Hepatocyte (in vitro differentiated cells): ENCODE measurements at regions not wholly inside any gene's neighbourhood (a gene's known extent, or its start where the extent isn't known, plus 50 kb on each side); places are given as distances from the start of the nearest gene placed in this dataset.

Source experiments
- DNase-seq: peaks from one replicate; pipeline ENCODE4 v3.0.0-alpha.2; 2016; ENCODE audit warnings: low spot score
- H2AFZ ChIP-seq: fragments of 200-600 bp; sonication (generic); 2 replicates; pipeline ENCODE4 v1.6.0; 2016; ENCODE audit warnings: antibody characterized with exemption, mild to moderate bottlenecking
- H3K27ac ChIP-seq: fragments of 200-600 bp; sonication (generic); 2 replicates; pipeline ENCODE4 v1.5.1; 2016; ENCODE audit warnings: mild to moderate bottlenecking
- H3K27me3 ChIP-seq: fragments of 200-600 bp; sonication (generic); 2 replicates; pipeline ENCODE4 v1.6.1; 2016
- H3K36me3 ChIP-seq: fragments of 200-600 bp; sonication (generic); replicated peaks from 2 replicates; pipeline ENCODE4 v1.5.1; 2016; ENCODE audit warnings: low read depth; ENCODE audit not compliant: insufficient read depth
- H3K4me1 ChIP-seq: fragments of 200-600 bp; sonication (generic); 2 replicates; pipeline ENCODE4 v1.5.1; 2016; ENCODE audit warnings: mild to moderate bottlenecking, moderate library complexity; ENCODE audit not compliant: insufficient read depth
- H3K4me2 ChIP-seq: fragments of 200-600 bp; sonication (generic); 2 replicates; pipeline ENCODE4 v1.6.0; 2016
- H3K4me3 ChIP-seq: fragments of 200-600 bp; sonication (generic); 2 replicates; pipeline ENCODE4 v1.5.1; 2016; ENCODE audit warnings: mild to moderate bottlenecking
- H3K79me2 ChIP-seq: fragments of 200-600 bp; sonication (generic); 2 replicates; pipeline ENCODE4 v1.6.0; 2017; ENCODE audit warnings: mild to moderate bottlenecking
- H3K9me2 ChIP-seq: fragments of 200-600 bp; sonication (generic); replicated peaks from 2 replicates; pipeline ENCODE4 v1.6.0; 2017; ENCODE audit warnings: mild to moderate bottlenecking; ENCODE audit not compliant: insufficient read depth
- H3K9me3 ChIP-seq: fragments of 200-600 bp; sonication (generic); 2 replicates; pipeline ENCODE4 v1.5.1; 2016; ENCODE audit warnings: low read depth, mild to moderate bottlenecking
- H4K20me1 ChIP-seq: fragments of 200-600 bp; sonication (generic); 2 replicates; pipeline ENCODE4 v1.6.0; 2016; ENCODE audit warnings: mild to moderate bottlenecking; ENCODE audit not compliant: insufficient read depth, poor library complexity, severe bottlenecking
- CTCF ChIP-seq: fragments of 200-600 bp; sonication (generic); IDR thresholded peaks from 2 replicates; pipeline ENCODE4 v1.5.1; 2016; ENCODE audit warnings: antibody characterized with exemption, mild to moderate bottlenecking; ENCODE audit not compliant: poor library complexity
- EZH2 ChIP-seq: fragments of 200-600 bp; sonication (generic); IDR thresholded peaks from 2 replicates; pipeline ENCODE4 v1.6.1; 2016; ENCODE audit warnings: antibody characterized with exemption, mild to moderate bottlenecking, borderline replicate concordance
- EZH2phosphoT487 ChIP-seq: fragments of 200-600 bp; sonication (generic); IDR thresholded peaks from one replicate; pipeline ENCODE4 v1.6.1; 2018; ENCODE audit warnings: antibody characterized with exemption, mild to moderate bottlenecking, low read depth, moderate library complexity; ENCODE audit not compliant: unreplicated experiment, severe bottlenecking
- WGBS: methylation state at CpG from one replicate; pipeline ENCODE4 v1.1.6; 2016; ENCODE audit warnings: low lambda C conversion rate; ENCODE audit errors: missing lambda C conversion rate; 5-methylcytosine and 5-hydroxymethylcytosine counted together

GRCh38 chr15:38867556-38867955, 302.9 kb upstream of the RASGRP1 start:
- no peak overlapping the region for H2AFZ ChIP-seq
- 92% methylated on average over 7 of the region's 7 CpGs for WGBS

GRCh38 chr15:38868326-38869114, 303.9 kb upstream of the RASGRP1 start:
- H3K4me3 ChIP-seq: no peak overlapping the region
- H3K79me2 ChIP-seq: no peaks in the 10 kb centered on the region
- no peaks in the 10 kb centered on the region for H3K36me3 ChIP-seq
- peaks cover 4% of the 10 kb centered on the region for H3K4me1 ChIP-seq
- WGBS: 63% methylated on average over 8 of the region's 8 CpGs
- peak overlapping the region; percentile 33 for H3K27ac ChIP-seq
- no peaks in the 10 kb centered on the region for H3K9me3 ChIP-seq
- no peaks in the 10 kb centered on the region for H3K27me3 ChIP-seq
- DNase-seq: peak; percentile 84
- no peaks in the 10 kb centered on the region for H4K20me1 ChIP-seq
- TF ChIP-seq EZH2phosphoT487: no peak
- TF ChIP-seq EZH2: no peak
- TF ChIP-seq CTCF: no peak
- H3K9me2 ChIP-seq: no peaks in the 10 kb centered on the region
- no peak overlapping the region for H2AFZ ChIP-seq
- no peak overlapping the region for H3K4me2 ChIP-seq

More at GRCh38 chr15:38867556-38867955, 302.9 kb upstream of the RASGRP1 start:
- H3K9me3 ChIP-seq: no peaks in the 10 kb centered on the region
- peak overlapping the region; percentile 41 for H3K27ac ChIP-seq
- no peaks in the 10 kb centered on the region for H4K20me1 ChIP-seq
- TF ChIP-seq CTCF: no peak
- H3K9me2 ChIP-seq: no peaks in the 10 kb centered on the region
- H3K79me2 ChIP-seq: no peaks in the 10 kb centered on the region
- H3K4me1 ChIP-seq: peaks cover 4% of the 10 kb centered on the region
- no peaks in the 10 kb centered on the region for H3K27me3 ChIP-seq
- H3K4me2 ChIP-seq: no peak overlapping the region
- no peaks in the 10 kb centered on the region for H3K36me3 ChIP-seq
- no peak overlapping the region for H3K4me3 ChIP-seq
- DNase-seq: no peak

- no peak overlapping the region for H3K4me2 ChIP-seq
- no peaks in the 10 kb centered on the region for H3K27me3 ChIP-seq
- WGBS: 93% methylated on average over 3 of the region's 3 CpGs
- H3K9me3 ChIP-seq: no peaks in the 10 kb centered on the region
- no peaks in the 10 kb centered on the region for H3K79me2 ChIP-seq
- no peak overlapping the region for H2AFZ ChIP-seq
- H3K36me3 ChIP-seq: no peaks in the 10 kb centered on the region
- no peaks in the 10 kb centered on the region for H4K20me1 ChIP-seq
- DNase-seq: no peak
- H3K4me1 ChIP-seq: peaks cover 5% of the 10 kb centered on the region
- H3K4me3 ChIP-seq: no peak overlapping the region
- H3K9me2 ChIP-seq: no peaks in the 10 kb centered on the region
- TF ChIP-seq EZH2: no peak
- no peak overlapping the region for H3K27ac ChIP-seq
Measured at GRCh38 chr15:38871638-38872037, 307.0 kb upstream of the RASGRP1 start.

- H4K20me1 ChIP-seq: no peaks in the 10 kb centered on the region
- no peak for TF ChIP-seq EZH2phosphoT487
- no peak for TF ChIP-seq CTCF
- TF ChIP-seq EZH2: no peak
- no peak overlapping the region for H3K4me3 ChIP-seq
- H3K36me3 ChIP-seq: no peaks in the 10 kb centered on the region
- H3K9me2 ChIP-seq: no peaks in the 10 kb centered on the region
- H3K27me3 ChIP-seq: no peaks in the 10 kb centered on the region
- H2AFZ ChIP-seq: no peak overlapping the region
- 91% methylated on average over 5 of the region's 5 CpGs for WGBS
- no peaks in the 10 kb centered on the region for H3K79me2 ChIP-seq
- H3K27ac ChIP-seq: peak overlapping the region; percentile 19
- H3K4me2 ChIP-seq: no peak overlapping the region
- H3K9me3 ChIP-seq: no peaks in the 10 kb centered on the region
- DNase-seq: no peak
- H3K4me1 ChIP-seq: peaks cover 14% of the 10 kb centered on the region
Measured at GRCh38 chr15:38872732-38873131, 308.1 kb upstream of the RASGRP1 start.
